22Rv1 (cell line): ENCODE measurements at regions not wholly inside any gene's neighbourhood (a gene's known extent, or its start where the extent isn't known, plus 50 kb on each side); places are given as distances from the start of the nearest gene placed in this dataset.

Experiments
- H3K27ac ChIP-seq: fragments of 450-650 bp; 2 replicates; pipeline ENCODE4 v1.5.1; 2017
- ZFX ChIP-seq: fragments of 450-650 bp; IDR thresholded peaks from 2 replicates; pipeline ENCODE4 v1.6.1; 2017; ENCODE audit warnings: antibody characterized with exemption, borderline replicate concordance
- TF ChIP-seq, protein P1 (sequence below): fragments of 450-650 bp; IDR thresholded peaks from 2 replicates; pipeline ENCODE4 v1.5.1; 2017; ENCODE audit warnings: mild to moderate bottlenecking

DNA sequence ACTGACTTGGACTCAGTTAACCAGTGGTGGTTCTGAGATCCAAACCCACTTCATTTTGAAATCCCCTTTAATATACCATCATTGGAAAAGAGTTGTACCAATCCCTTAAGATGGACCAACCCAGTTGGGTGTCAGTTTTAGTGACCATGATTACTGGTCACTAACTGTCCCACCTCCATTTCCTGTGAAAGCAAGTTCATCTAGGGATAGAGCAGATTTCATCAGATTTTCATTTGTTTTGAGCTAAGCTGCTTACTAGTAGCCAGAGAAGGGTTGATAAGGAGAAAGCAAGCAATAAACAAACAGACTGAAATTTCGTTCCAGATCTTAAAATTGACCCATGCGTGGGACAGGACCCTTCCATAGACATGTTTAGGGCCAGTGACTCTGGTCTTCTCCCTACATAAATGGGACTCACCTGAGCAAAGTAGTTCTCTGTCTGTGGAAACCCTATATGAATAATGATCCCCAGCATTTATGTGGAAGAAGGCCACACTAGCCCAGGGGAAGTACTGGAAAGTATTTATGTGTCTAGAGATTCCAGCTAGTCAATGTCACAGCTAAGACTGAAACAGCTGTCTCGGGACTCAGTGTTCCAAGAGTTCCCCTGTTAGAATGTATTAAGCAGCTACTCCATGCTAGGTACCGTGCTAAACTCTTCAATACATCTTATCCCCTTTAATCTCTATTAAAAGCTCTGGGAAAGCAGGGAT, 196.0 kb upstream of the BCL6 start:
- TF ChIP-seq ZFX: no peak
- TF ChIP-seq, protein P1, sequence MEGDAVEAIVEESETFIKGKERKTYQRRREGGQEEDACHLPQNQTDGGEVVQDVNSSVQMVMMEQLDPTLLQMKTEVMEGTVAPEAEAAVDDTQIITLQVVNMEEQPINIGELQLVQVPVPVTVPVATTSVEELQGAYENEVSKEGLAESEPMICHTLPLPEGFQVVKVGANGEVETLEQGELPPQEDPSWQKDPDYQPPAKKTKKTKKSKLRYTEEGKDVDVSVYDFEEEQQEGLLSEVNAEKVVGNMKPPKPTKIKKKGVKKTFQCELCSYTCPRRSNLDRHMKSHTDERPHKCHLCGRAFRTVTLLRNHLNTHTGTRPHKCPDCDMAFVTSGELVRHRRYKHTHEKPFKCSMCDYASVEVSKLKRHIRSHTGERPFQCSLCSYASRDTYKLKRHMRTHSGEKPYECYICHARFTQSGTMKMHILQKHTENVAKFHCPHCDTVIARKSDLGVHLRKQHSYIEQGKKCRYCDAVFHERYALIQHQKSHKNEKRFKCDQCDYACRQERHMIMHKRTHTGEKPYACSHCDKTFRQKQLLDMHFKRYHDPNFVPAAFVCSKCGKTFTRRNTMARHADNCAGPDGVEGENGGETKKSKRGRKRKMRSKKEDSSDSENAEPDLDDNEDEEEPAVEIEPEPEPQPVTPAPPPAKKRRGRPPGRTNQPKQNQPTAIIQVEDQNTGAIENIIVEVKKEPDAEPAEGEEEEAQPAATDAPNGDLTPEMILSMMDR: no peak
- no peak overlapping the region for H3K27ac ChIP-seq

GRCh38 chr3:187941848-187942194, 196.6 kb upstream of the BCL6 start:
- TF ChIP-seq, protein P1: no peak
- no peak for TF ChIP-seq ZFX
- H3K27ac ChIP-seq: no peak overlapping the region

- H3K27ac ChIP-seq: no peak overlapping the region
- TF ChIP-seq, protein P1: no peak
- no peak for TF ChIP-seq ZFX
Observed at GRCh38 chr3:187942658-187943241, 197.5 kb upstream of the BCL6 start.

- no peak overlapping the region for H3K27ac ChIP-seq
- TF ChIP-seq, protein P1: no peak
- no peak for TF ChIP-seq ZFX
Observed at GRCh38 chr3:187943677-187944389, 198.6 kb upstream of the BCL6 start.

DNA sequence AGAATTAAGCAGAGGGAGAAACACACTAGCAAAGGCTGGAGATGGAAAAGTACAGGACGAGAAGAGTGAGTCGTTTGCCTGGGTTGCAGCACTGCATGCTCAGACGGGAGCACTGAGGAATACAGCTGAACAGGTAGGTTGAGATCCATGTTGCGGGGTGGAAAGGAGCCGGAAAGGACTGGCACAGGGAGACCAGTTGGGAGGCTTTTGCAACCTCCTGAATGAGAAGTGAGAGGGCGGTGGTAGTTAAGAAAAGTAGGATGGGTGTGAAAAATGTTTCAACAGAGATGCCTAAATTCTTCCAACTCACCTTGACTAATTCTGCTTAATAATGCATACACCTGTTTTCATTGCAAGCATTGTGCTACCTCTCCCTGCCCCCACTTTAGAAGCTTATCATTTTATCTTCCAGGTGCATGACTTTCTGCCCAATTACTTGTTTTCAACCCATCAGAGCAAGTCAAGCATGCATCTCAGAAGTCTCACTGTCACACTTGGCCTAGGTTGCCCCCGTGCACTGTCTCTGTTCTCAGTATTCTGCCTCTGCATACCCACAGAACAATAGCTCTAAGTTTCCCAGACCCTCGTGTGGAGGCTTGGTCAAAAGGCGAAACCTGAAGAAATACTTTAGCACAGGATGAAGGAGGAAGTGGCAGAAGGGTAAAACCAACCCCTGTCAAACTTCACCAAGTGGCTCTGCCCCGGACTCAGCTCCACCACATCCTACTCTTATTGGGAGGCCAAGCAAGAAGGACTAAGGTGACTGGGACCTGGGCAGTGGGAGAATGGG, 199.3 kb upstream of the BCL6 start:
- TF ChIP-seq ZFX: no peak
- TF ChIP-seq, protein P1: no peak
- no peak overlapping the region for H3K27ac ChIP-seq

DNA sequence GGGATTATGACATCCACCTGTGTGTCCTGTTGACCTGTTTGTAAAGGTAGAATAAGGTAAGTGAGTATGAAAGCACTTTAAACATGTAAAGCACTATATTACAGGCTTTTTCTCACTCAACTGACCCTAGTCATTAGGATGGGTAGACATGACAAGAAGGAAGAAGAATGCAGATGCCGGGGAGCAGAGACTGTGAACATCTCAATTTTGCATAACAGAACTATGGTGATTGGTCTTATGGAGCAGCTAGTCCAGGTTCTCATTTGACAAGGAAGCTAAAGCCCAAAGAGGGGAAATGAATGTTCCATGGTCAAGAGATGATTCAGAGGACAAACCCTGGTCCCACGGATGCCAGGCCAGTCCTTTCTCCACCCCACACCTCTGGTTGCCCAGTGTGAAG, 200.1 kb upstream of the BCL6 start:
- no peak overlapping the region for H3K27ac ChIP-seq
- no peak for TF ChIP-seq ZFX
- TF ChIP-seq, protein P1: no peak
